Loucy (cell line): ENCODE measurements at regions not wholly inside any gene's neighbourhood (a gene's known extent, or its start where the extent isn't known, plus 50 kb on each side); places are given as distances from the start of the nearest gene placed in this dataset.

Source experiments
- CTCF ChIP-seq: fragments of 200-600 bp; sonication (generic); conservative IDR thresholded peaks from 2 replicates; pipeline ENCODE4 v1.5.1; 2014; ENCODE audit warnings: mild to moderate bottlenecking, antibody characterized with exemption, low read length
- EZH2phosphoT487 ChIP-seq: fragments of 200-600 bp; IDR thresholded peaks from 2 replicates; pipeline ENCODE4 v1.6.1; 2018; ENCODE audit warnings: antibody characterized with exemption, mild to moderate bottlenecking, moderate library complexity, borderline replicate concordance

GRCh38 chr4:156638334-156638733 lies 333.3 kb downstream of the PDGFC start:
- TF ChIP-seq CTCF: no peak
- no peak for TF ChIP-seq EZH2phosphoT487
